Lower leg skin (tissue), 4 donors: ENCODE measurements at regions not wholly inside any gene's neighbourhood (a gene's known extent, or its start where the extent isn't known, plus 50 kb on each side); places are given as distances from the start of the nearest gene placed in this dataset.

Source experiments
- DNase-seq, 2 donors: peaks; one replicate each; pipeline ENCODE4 v3.0.0-alpha.2; 2019; ENCODE audit warnings: low spot score in 2 of 2
- H3K4me3 ChIP-seq: fragments of 200-600 bp; sonication (generic); 2 replicates; pipeline ENCODE4 v1.5.1; 2017; ENCODE audit warnings: mild to moderate bottlenecking, low read depth; ENCODE audit not compliant: poor library complexity, severe bottlenecking
- CTCF ChIP-seq, 3 donors: fragments of 450-650 bp; IDR thresholded peaks; one replicate each; pipeline ENCODE4 v1.5.1; 2016; ENCODE audit warnings: antibody characterized with exemption in 3 of 3, mild to moderate bottlenecking in 3 of 3, moderate library complexity in 2 of 3
- POLR2A ChIP-seq, 2 donors: fragments of 450-650 bp; IDR thresholded peaks; one replicate each; pipeline ENCODE4 v1.6.1; 2016 to 2017; ENCODE audit warnings: antibody characterized with exemption in 2 of 2, mild to moderate bottlenecking in 1 of 2, moderate library complexity in 1 of 2
- WGBS, 2 donors: methylation state at CpG; one replicate each; pipeline ENCODE4 v1.1.5; 2018; 5-methylcytosine and 5-hydroxymethylcytosine counted together
- intact Hi-C: fragments of 100-400 bp; cut with DNase I; formaldehyde crosslinking; loops from one replicate; pipeline ENCODE4 v1.15.0; 2023; ENCODE audit warnings: low total_unique reads

GRCh38 chr10:125377368-125377767 lies 217.0 kb upstream of the CTBP2 start:
- TF ChIP-seq POLR2A (IDR thresholded peaks at IDR 0.05) (no peak), CTCF (IDR thresholded peaks at IDR 0.05) (no peak)
- no peak overlapping the region for H3K4me3 ChIP-seq
- intact Hi-C loops = no loop called here
- DNase-seq = no peak

- 49 to 57% methylated on average over 3 of the region's 3 CpGs for WGBS, 2 donors
- H3K4me3 ChIP-seq = no peak overlapping the region
- TF ChIP-seq POLR2A (IDR thresholded peaks at IDR 0.05) = no peak
- TF ChIP-seq CTCF (IDR thresholded peaks at IDR 0.05) = no peak
- no peak for DNase-seq
- intact Hi-C loops = no loop called here
Observed at GRCh38 chr10:125375210-125375609, 214.8 kb upstream of the CTBP2 start.

GRCh38 chr10:125373546-125373945 lies 213.2 kb upstream of the CTBP2 start:
- intact Hi-C loops = no loop called here
- no peak for TF ChIP-seq CTCF (IDR thresholded peaks at IDR 0.05)
- no peak for TF ChIP-seq POLR2A (IDR thresholded peaks at IDR 0.05)
- 64 to 67% methylated on average over 6 of the region's 6 CpGs for WGBS, 2 donors
- H3K4me3 ChIP-seq = no peak overlapping the region
- DNase-seq = no peak

- intact Hi-C loops = no loop called here
- WGBS, 2 donors = 39% methylated on average over 17 of the region's 17 CpGs
- TF ChIP-seq CTCF (IDR thresholded peaks at IDR 0.05) (no peak), POLR2A (IDR thresholded peaks at IDR 0.05) (no peak)
- no peak overlapping the region for H3K4me3 ChIP-seq
- no peak for DNase-seq
Observed at GRCh38 chr10:125370578-125370977, 210.2 kb upstream of the CTBP2 start.

GRCh38 chr10:125369382-125370326 lies 209.3 kb upstream of the CTBP2 start:
- 70 to 71% methylated on average over 12 of the region's 12 CpGs for WGBS, 2 donors
- TF ChIP-seq CTCF (IDR thresholded peaks at IDR 0.05) (no peak), POLR2A (IDR thresholded peaks at IDR 0.05) (no peak)
- intact Hi-C loops = no loop called here
- DNase-seq = no peak
- no peak overlapping the region for H3K4me3 ChIP-seq
